Natural killer cell (primary cell): ENCODE measurements at regions not wholly inside any gene's neighbourhood (a gene's known extent, or its start where the extent isn't known, plus 50 kb on each side); places are given as distances from the start of the nearest gene placed in this dataset.

Source experiments
- ATAC-seq, 3 donors: fragments of 150-1000 bp in 2 of 3; fragments of 200-7000 bp in 1 of 3; cut with Tn5 transposase; 1 replicate in 1 of 3; 2 replicates in 2 of 3; pipeline ENCODE4 v1.10.0; 2021; ENCODE audit warnings: mild to moderate bottlenecking in 2 of 3, moderate library complexity in 2 of 3
- DNase-seq, 2 donors: peaks; one replicate each; pipeline versions ENCODE4 v3.0.0 to v3.0.0-alpha.2; 2013 to 2021; ENCODE audit warnings: mixed read lengths in 1 of 2
- H3K27ac ChIP-seq: one replicate; pipeline ENCODE4 v1.5.1; 2013; ENCODE audit warnings: mild to moderate bottlenecking, low read length
- H3K27me3 ChIP-seq: one replicate; pipeline ENCODE4 v1.6.1; 2013; ENCODE audit warnings: low read length; ENCODE audit not compliant: control insufficient read depth, insufficient read depth
- H3K36me3 ChIP-seq: one replicate; pipeline ENCODE4 v1.6.1; 2013; ENCODE audit warnings: low read length; ENCODE audit not compliant: control insufficient read depth, insufficient read depth
- H3K4me1 ChIP-seq: one replicate; pipeline ENCODE4 v1.6.1; 2013; ENCODE audit warnings: low read length; ENCODE audit not compliant: control insufficient read depth, insufficient read depth
- H3K4me3 ChIP-seq: one replicate; pipeline ENCODE4 v1.5.1; 2013; ENCODE audit warnings: low read length
- H3K9me3 ChIP-seq: one replicate; pipeline ENCODE4 v1.6.1; 2013; ENCODE audit warnings: low read length; ENCODE audit not compliant: control insufficient read depth, insufficient read depth
- H3K27ac Mint-ChIP-seq, 2 donors: one replicate each; pipeline ENCODE4 v1.8.0; 2022; ENCODE audit warnings: mild to moderate bottlenecking in 2 of 2, mixed read lengths in 2 of 2, moderate library complexity in 1 of 2
- H3K27me3 Mint-ChIP-seq, 2 donors: one replicate each; pipeline ENCODE4 v1.8.0; 2022; ENCODE audit warnings: low read depth in 2 of 2, mixed read lengths in 2 of 2
- H3K36me3 Mint-ChIP-seq: one replicate; pipeline ENCODE4 v1.8.0; 2022; ENCODE audit warnings: mixed read lengths
- H3K4me1 Mint-ChIP-seq, 2 donors: one replicate each; pipeline ENCODE4 v1.8.0; 2022; ENCODE audit warnings: mixed read lengths in 2 of 2
- H3K4me3 Mint-ChIP-seq: one replicate; pipeline ENCODE4 v1.8.0; 2022; ENCODE audit warnings: mild to moderate bottlenecking, moderate library complexity, mixed read lengths
- H3K9me3 Mint-ChIP-seq, 2 donors: one replicate each; pipeline ENCODE4 v1.8.0; 2022; ENCODE audit warnings: mixed read lengths in 2 of 2
- WGBS: methylation state at CpG from one replicate; pipeline ENCODE4 v1.1.7; 2013; ENCODE audit warnings: missing lambda C conversion rate; ENCODE audit not compliant: insufficient coverage; 5-methylcytosine and 5-hydroxymethylcytosine counted together
- intact Hi-C: fragments of 100-400 bp; cut with micrococcal nuclease; formaldehyde crosslinking; loops from one replicate; pipeline ENCODE4 v1.14.2; 2022
- TF ChIP-seq, protein P1 (sequence below): fragments of 200-600 bp; IDR thresholded peaks from one replicate; pipeline ENCODE4 v1.8.0; 2022; ENCODE audit warnings: antibody characterized with exemption

DNA sequence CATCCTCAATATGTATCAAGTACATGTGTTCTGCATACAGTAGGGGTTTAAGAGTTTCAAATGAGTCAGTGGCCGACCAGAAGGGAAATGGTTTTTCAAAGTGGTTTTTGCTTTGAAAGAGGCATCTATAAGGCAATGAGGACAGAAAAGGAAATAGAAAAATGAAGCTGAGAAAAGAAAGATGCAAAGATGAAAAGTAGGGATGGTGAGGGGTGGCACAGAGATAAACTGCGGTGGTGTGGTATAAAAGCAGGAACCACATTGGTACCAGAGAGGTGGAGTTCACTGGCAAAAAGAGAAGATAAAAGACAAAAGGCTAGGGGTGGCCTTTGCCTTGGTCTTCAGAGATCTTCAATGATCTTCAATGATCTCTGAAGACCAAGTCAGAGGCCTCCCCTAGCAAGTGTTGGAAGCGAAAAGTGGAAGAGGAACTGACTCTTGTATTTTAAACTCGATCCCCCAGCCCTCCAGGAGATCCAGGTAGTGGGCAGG lies 144.0 kb upstream of the KRR1 start:
- ATAC-seq (no peak), DNase-seq (no peak)
- TF ChIP-seq, protein P1, sequence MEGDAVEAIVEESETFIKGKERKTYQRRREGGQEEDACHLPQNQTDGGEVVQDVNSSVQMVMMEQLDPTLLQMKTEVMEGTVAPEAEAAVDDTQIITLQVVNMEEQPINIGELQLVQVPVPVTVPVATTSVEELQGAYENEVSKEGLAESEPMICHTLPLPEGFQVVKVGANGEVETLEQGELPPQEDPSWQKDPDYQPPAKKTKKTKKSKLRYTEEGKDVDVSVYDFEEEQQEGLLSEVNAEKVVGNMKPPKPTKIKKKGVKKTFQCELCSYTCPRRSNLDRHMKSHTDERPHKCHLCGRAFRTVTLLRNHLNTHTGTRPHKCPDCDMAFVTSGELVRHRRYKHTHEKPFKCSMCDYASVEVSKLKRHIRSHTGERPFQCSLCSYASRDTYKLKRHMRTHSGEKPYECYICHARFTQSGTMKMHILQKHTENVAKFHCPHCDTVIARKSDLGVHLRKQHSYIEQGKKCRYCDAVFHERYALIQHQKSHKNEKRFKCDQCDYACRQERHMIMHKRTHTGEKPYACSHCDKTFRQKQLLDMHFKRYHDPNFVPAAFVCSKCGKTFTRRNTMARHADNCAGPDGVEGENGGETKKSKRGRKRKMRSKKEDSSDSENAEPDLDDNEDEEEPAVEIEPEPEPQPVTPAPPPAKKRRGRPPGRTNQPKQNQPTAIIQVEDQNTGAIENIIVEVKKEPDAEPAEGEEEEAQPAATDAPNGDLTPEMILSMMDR: no peak
- H3K27me3 ChIP-seq: no peaks in the 10 kb centered on the region
- no peak overlapping the region for H3K27ac ChIP-seq
- no peaks in the 10 kb centered on the region for H3K36me3 ChIP-seq
- H3K4me1 ChIP-seq: no peaks in the 10 kb centered on the region
- 59% methylated on average over 4 of the region's 4 CpGs for WGBS
- H3K27me3 Mint-ChIP-seq: peaks cover 4 to 8% of the 10 kb centered on the region in 2 donors
- intact Hi-C loops: no loop called here
- no peaks in the 10 kb centered on the region for H3K36me3 Mint-ChIP-seq
- peaks cover 7 to 9% of the 10 kb centered on the region in 2 donors for H3K4me1 Mint-ChIP-seq
- no peak overlapping the region for H3K4me3 Mint-ChIP-seq
- no peak overlapping the region for H3K27ac Mint-ChIP-seq
- no peaks in the 10 kb centered on the region for H3K9me3 ChIP-seq
- no peak overlapping the region for H3K4me3 ChIP-seq
- no peaks in the 10 kb centered on the region for H3K9me3 Mint-ChIP-seq

DNA sequence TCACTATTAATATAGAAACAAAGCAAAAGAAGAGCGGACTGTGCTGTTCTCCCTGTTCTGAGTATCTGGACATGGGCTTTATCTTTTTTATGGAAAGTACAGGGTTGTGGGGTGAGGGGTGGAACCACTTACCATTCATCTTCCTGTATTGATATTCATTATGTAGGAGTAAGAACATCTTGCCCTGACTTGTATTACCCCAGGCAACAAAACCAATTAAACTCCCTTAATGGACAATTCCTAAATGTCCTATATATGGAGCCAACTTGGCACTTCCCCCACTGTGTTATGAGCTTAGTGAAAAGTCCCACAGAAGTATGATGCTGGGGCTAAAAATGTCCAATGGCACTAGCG lies 139.9 kb upstream of the KRR1 start:
- peaks cover 7 to 9% of the 10 kb centered on the region in 2 donors for H3K4me1 Mint-ChIP-seq
- intact Hi-C loops: no loop called here
- WGBS: 100% methylated on average over 1 of the region's 2 CpGs
- Histone ChIP-seq H3K27me3 (no peaks in the 10 kb centered on the region), H3K27ac (no peak overlapping the region), H3K9me3 (no peaks in the 10 kb centered on the region), H3K4me3 (no peak overlapping the region), H3K36me3 (no peaks in the 10 kb centered on the region), H3K4me1 (no peaks in the 10 kb centered on the region)
- ATAC-seq (no peak), DNase-seq (no peak)
- H3K9me3 Mint-ChIP-seq: no peaks in the 10 kb centered on the region
- H3K4me3 Mint-ChIP-seq: no peak overlapping the region
- TF ChIP-seq, protein P1: no peak
- H3K27me3 Mint-ChIP-seq: peaks cover 11 to 12% of the 10 kb centered on the region in 2 donors
- H3K36me3 Mint-ChIP-seq: no peaks in the 10 kb centered on the region
- H3K27ac Mint-ChIP-seq: no peak overlapping the region

DNA sequence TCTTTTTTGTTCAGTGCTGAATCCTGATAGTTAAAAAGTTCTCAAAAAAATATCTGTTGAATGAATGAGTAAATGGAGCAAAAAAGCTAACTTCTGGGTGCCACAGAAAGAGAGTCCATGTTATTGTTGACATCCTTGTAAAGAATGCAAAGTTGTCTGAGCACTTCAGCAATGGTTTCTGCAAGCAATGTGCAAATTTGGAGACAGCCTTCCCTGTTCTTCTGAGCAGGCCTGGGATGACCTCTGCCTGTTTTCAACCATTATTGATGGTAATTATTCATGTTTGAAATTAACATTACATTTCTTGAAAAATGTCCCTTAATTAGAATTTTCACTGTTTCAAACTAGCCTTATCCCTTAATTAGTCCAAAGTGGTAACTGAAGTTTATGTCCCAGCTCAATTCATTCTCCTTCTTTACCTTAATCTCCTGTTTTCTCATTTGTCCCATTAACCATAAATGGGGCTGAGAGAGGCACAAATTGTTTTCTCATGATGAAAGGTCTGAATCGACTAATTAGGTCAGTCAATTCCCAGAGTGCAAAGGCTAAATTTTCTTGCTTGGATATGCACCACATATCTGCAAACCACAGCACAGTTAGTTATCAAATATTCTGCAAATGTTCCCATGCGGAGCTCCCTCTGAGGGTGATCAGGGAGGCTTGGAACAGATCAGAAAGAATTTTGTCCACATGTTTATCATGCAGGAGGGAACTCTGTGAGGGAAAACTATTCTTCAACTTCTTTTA lies 139.4 kb upstream of the KRR1 start:
- intact Hi-C loops: no loop called here
- H3K9me3 ChIP-seq: no peaks in the 10 kb centered on the region
- H3K27ac ChIP-seq: no peak overlapping the region
- Mint-ChIP-seq H3K4me3 (no peak overlapping the region), H3K36me3 (no peaks in the 10 kb centered on the region), H3K9me3 (no peaks in the 10 kb centered on the region), H3K4me1 (peaks cover 7 to 9% of the 10 kb centered on the region in 2 donors), H3K27me3 (peaks cover 15 to 16% of the 10 kb centered on the region in 2 donors), H3K27ac (no peak overlapping the region)
- no peak overlapping the region for H3K4me3 ChIP-seq
- DNase-seq: no peak
- no peaks in the 10 kb centered on the region for H3K27me3 ChIP-seq
- H3K4me1 ChIP-seq: no peaks in the 10 kb centered on the region
- H3K36me3 ChIP-seq: no peaks in the 10 kb centered on the region
- no peak for ATAC-seq
- 100% methylated on average over 1 of the region's 2 CpGs for WGBS
- TF ChIP-seq, protein P1: no peak

DNA sequence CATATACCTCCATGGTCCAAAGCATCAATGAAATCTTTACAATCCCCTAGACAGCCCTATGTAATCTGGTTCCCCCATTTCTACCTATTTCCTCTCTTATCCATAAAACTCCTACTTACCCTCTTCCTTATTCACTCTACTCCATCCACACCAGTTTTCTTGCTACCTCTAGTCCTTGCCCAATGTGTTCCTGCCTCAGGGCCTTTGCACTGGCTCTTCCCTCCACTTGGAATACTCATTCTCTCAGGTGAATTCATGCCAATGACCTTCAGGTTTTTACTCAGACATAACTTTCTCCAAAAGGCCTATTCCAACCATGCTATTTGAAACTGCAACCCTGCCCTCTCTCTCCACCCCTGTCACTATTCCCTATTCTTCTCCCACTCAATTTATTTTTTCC lies 138.7 kb upstream of the KRR1 start:
- Histone ChIP-seq H3K4me3 (no peak overlapping the region), H3K27ac (no peak overlapping the region), H3K36me3 (no peaks in the 10 kb centered on the region), H3K27me3 (no peaks in the 10 kb centered on the region), H3K9me3 (no peaks in the 10 kb centered on the region), H3K4me1 (no peaks in the 10 kb centered on the region)
- Mint-ChIP-seq H3K9me3 (no peaks in the 10 kb centered on the region), H3K36me3 (no peaks in the 10 kb centered on the region), H3K4me1 (peaks cover 1 to 2% of the 10 kb centered on the region in 2 donors), H3K27me3 (peaks cover 15 to 23% of the 10 kb centered on the region in 2 donors), H3K27ac (no peak overlapping the region), H3K4me3 (no peak overlapping the region)
- ATAC-seq (no peak), DNase-seq (no peak)
- intact Hi-C loops: no loop called here
- TF ChIP-seq, protein P1: no peak
